Fibroblast of lung (primary cell): ENCODE measurements at regions not wholly inside any gene's neighbourhood (a gene's known extent, or its start where the extent isn't known, plus 50 kb on each side); places are given as distances from the start of the nearest gene placed in this dataset.

ENCODE experiments used
- DNase-seq, 2 donors: peaks; one replicate each; pipeline versions ENCODE4 v3.0.0 to v3.0.0-alpha.2; 2010; ENCODE audit warnings: low read depth in 2 of 2
- H2AFZ ChIP-seq: 2 replicates; pipeline ENCODE4 v1.5.1; 2012; ENCODE audit warnings: low read length, control low read depth, inconsistent platforms
- H3K27ac ChIP-seq: 2 replicates; pipeline ENCODE4 v1.5.1; 2011; ENCODE audit warnings: low read length, control low read depth; ENCODE audit not compliant: insufficient read depth
- H3K27me3 ChIP-seq: 2 replicates; pipeline ENCODE4 v1.5.1; 2011; ENCODE audit warnings: mild to moderate bottlenecking, low read length; ENCODE audit not compliant: control insufficient read depth, insufficient read depth
- H3K36me3 ChIP-seq: 2 replicates; pipeline ENCODE4 v1.5.1; 2011; ENCODE audit warnings: low read length; ENCODE audit not compliant: control insufficient read depth, insufficient read depth
- H3K4me1 ChIP-seq: 2 replicates; pipeline ENCODE4 v1.5.1; 2011; ENCODE audit warnings: low read length; ENCODE audit not compliant: control insufficient read depth, insufficient read depth; ENCODE audit errors: extremely low read depth
- H3K4me2 ChIP-seq: 2 replicates; pipeline ENCODE4 v1.5.1; 2011; ENCODE audit warnings: low read length, control low read depth; ENCODE audit not compliant: insufficient read depth; ENCODE audit errors: extremely low read depth
- H3K4me3 ChIP-seq, 4 experiments: fragments of 200-600 bp in 1 of 4; sonication (generic) in 1 of 4; replicated peaks in 1 of 4; 2 replicates each; pipeline ENCODE4 v1.5.1; 2011 to 2016; ENCODE audit warnings: low read length in 4 of 4, low read depth in 3 of 4, mild to moderate bottlenecking in 3 of 4, control low read depth in 2 of 4, inconsistent platforms in 1 of 4, mixed read lengths in 1 of 4; ENCODE audit not compliant: insufficient read depth in 1 of 4; ENCODE audit errors: control extremely low read depth in 1 of 4
- H3K79me2 ChIP-seq: 2 replicates; pipeline ENCODE4 v1.5.1; 2012; ENCODE audit warnings: mild to moderate bottlenecking, low read length, inconsistent platforms; ENCODE audit not compliant: control insufficient read depth, insufficient read depth
- H3K9ac ChIP-seq: 2 replicates; pipeline ENCODE4 v1.5.1; 2011; ENCODE audit warnings: mild to moderate bottlenecking, low read length, control low read depth; ENCODE audit not compliant: insufficient read depth
- H3K9me3 ChIP-seq: 2 replicates; pipeline ENCODE4 v1.5.1; 2012; ENCODE audit warnings: low read depth, low read length; ENCODE audit not compliant: control insufficient read depth, insufficient read depth
- H4K20me1 ChIP-seq: 2 replicates; pipeline ENCODE4 v1.5.1; 2011; ENCODE audit warnings: low read length; ENCODE audit not compliant: control insufficient read depth, insufficient read depth; ENCODE audit errors: extremely low read depth
- EZH2 ChIP-seq: IDR thresholded peaks from 2 replicates; pipeline ENCODE4 v1.5.1; 2012; ENCODE audit warnings: low read length, control low read depth, mild to moderate bottlenecking; ENCODE audit errors: missing control alignments
- TF ChIP-seq, protein P1 (sequence below), 2 donors: IDR thresholded peaks in 1 of 2; conservative IDR thresholded peaks in 1 of 2; 1 replicate in 1 of 2; 2 replicates in 1 of 2; pipeline ENCODE4 v1.5.1; 2011 to 2012; ENCODE audit warnings: low read length in 2 of 2, control low read depth in 1 of 2, inconsistent platforms in 1 of 2, low read depth in 1 of 2, mild to moderate bottlenecking in 1 of 2

GRCh38 chr1:106266786-106267185 is 789.7 kb upstream of the PRMT6 start:
- no peak overlapping the region for H3K4me2 ChIP-seq
- no peak for DNase-seq
- no peaks in the 10 kb centered on the region for H3K27me3 ChIP-seq
- TF ChIP-seq, protein P1, sequence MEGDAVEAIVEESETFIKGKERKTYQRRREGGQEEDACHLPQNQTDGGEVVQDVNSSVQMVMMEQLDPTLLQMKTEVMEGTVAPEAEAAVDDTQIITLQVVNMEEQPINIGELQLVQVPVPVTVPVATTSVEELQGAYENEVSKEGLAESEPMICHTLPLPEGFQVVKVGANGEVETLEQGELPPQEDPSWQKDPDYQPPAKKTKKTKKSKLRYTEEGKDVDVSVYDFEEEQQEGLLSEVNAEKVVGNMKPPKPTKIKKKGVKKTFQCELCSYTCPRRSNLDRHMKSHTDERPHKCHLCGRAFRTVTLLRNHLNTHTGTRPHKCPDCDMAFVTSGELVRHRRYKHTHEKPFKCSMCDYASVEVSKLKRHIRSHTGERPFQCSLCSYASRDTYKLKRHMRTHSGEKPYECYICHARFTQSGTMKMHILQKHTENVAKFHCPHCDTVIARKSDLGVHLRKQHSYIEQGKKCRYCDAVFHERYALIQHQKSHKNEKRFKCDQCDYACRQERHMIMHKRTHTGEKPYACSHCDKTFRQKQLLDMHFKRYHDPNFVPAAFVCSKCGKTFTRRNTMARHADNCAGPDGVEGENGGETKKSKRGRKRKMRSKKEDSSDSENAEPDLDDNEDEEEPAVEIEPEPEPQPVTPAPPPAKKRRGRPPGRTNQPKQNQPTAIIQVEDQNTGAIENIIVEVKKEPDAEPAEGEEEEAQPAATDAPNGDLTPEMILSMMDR (conservative IDR thresholded peaks at IDR 0.05 in 1 of 2, IDR thresholded peaks at IDR 0.05 in 1 of 2; ENCODE audit: low read depth in 1 of 2, low read length in 2 of 2), result no peak
- no peak for TF ChIP-seq EZH2
- no peaks in the 10 kb centered on the region for H3K79me2 ChIP-seq
- H3K4me1 ChIP-seq, result no peaks in the 10 kb centered on the region
- H3K9me3 ChIP-seq, result no peaks in the 10 kb centered on the region
- H3K4me3 ChIP-seq, result no peak overlapping the region
- H4K20me1 ChIP-seq, result no peaks in the 10 kb centered on the region
- no peak overlapping the region for H3K27ac ChIP-seq
- no peak overlapping the region for H3K9ac ChIP-seq
- H3K36me3 ChIP-seq, result no peaks in the 10 kb centered on the region
- no peak overlapping the region for H2AFZ ChIP-seq

DNA sequence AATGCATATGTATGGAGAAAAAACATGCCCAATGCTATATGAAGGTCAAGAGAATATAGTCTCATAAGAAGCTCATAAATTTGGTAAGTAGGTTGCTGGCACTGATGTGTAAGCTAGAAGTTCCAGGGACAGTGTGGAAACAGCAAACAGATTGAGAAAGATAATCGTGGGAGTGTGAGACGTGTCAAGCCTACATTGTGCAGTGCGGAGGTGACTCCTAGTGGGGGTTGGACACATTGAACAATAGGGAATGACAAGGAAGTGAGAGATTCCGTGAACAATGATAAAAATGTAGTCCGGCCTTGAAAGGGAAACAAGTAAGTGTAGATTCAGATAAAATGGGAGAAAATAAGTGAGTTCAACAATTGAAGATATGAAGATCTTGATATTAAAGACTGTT is 788.4 kb upstream of the PRMT6 start:
- Histone ChIP-seq H3K4me1 (no peaks in the 10 kb centered on the region), H3K9ac (no peak overlapping the region), H3K36me3 (no peaks in the 10 kb centered on the region), H3K4me3 (no peak overlapping the region), H3K79me2 (no peaks in the 10 kb centered on the region), H3K4me2 (no peak overlapping the region), H3K27ac (no peak overlapping the region), H3K27me3 (no peaks in the 10 kb centered on the region), H4K20me1 (no peaks in the 10 kb centered on the region), H3K9me3 (no peaks in the 10 kb centered on the region), H2AFZ (no peak overlapping the region)
- no peak for TF ChIP-seq EZH2
- peak in 1 of 2 donors; percentile 5 for DNase-seq

- peak; percentile 17 to 50 for DNase-seq
- Histone ChIP-seq H3K36me3 (no peaks in the 10 kb centered on the region), H3K9me3 (no peaks in the 10 kb centered on the region), H3K4me3 (no peak overlapping the region), H3K79me2 (no peaks in the 10 kb centered on the region), H4K20me1 (no peaks in the 10 kb centered on the region), H2AFZ (no peak overlapping the region), H3K4me1 (no peaks in the 10 kb centered on the region), H3K27ac (no peak overlapping the region), H3K27me3 (no peaks in the 10 kb centered on the region), H3K9ac (no peak overlapping the region), H3K4me2 (no peak overlapping the region)
- TF ChIP-seq, protein P1 (conservative IDR thresholded peaks at IDR 0.05 in 1 of 2, IDR thresholded peaks at IDR 0.05 in 1 of 2; ENCODE audit: low read depth in 1 of 2, low read length in 2 of 2), result no peak
- TF ChIP-seq EZH2, result no peak
Measured at GRCh38 chr1:106276871-106277270, 779.6 kb upstream of the PRMT6 start.

- Histone ChIP-seq H3K27ac (no peak overlapping the region), H3K36me3 (no peaks in the 10 kb centered on the region)
Measured at GRCh38 chr1:106277786-106278185, 778.7 kb upstream of the PRMT6 start.

More at GRCh38 chr1:106277786-106278185, 778.7 kb upstream of the PRMT6 start:
- H4K20me1 ChIP-seq, result no peaks in the 10 kb centered on the region
- TF ChIP-seq, protein P1 (conservative IDR thresholded peaks at IDR 0.05 in 1 of 2, IDR thresholded peaks at IDR 0.05 in 1 of 2; ENCODE audit: low read depth in 1 of 2, low read length in 2 of 2), result no peak
- no peak for TF ChIP-seq EZH2
- no peak overlapping the region for H3K9ac ChIP-seq
- no peaks in the 10 kb centered on the region for H3K4me1 ChIP-seq
- H3K79me2 ChIP-seq, result no peaks in the 10 kb centered on the region
- no peak overlapping the region for H3K4me3 ChIP-seq
- no peak overlapping the region for H2AFZ ChIP-seq
- no peak overlapping the region for H3K4me2 ChIP-seq
- DNase-seq, result no peak
- H3K27me3 ChIP-seq, result no peaks in the 10 kb centered on the region
- no peaks in the 10 kb centered on the region for H3K9me3 ChIP-seq
